Stimulated activated CD8-positive, alpha-beta memory T cell treated with anti-CD3 and anti-CD28 coated beads, Interleukin-7, amount 100 ng/mL, for 24 hours (primary cell): ENCODE measurements at regions not wholly inside any gene's neighbourhood (a gene's known extent, or its start where the extent isn't known, plus 50 kb on each side); places are given as distances from the start of the nearest gene placed in this dataset.

Experiments
- DNase-seq: peaks from one replicate; pipeline ENCODE4 v3.0.0-alpha.2; 2020; ENCODE audit warnings: low read depth

- DNase-seq = no peak
Measured at GRCh38 chr1:184322253-184322652, 64.6 kb upstream of the C1orf21 start.

- no peak for DNase-seq
Measured at GRCh38 chr1:184324972-184325371, 61.9 kb upstream of the C1orf21 start.

GRCh38 chr1:184326278-184326677 lies 60.6 kb upstream of the C1orf21 start:
- DNase-seq = no peak

GRCh38 chr1:184329245-184329953 lies 57.4 kb upstream of the C1orf21 start:
- no peak for DNase-seq

GRCh38 chr1:184329962-184330868 lies 56.6 kb upstream of the C1orf21 start:
- no peak for DNase-seq

GRCh38 chr1:184330875-184331274 lies 56.0 kb upstream of the C1orf21 start:
- no peak for DNase-seq
